Muscle layer of duodenum (tissue), 2 donors: ENCODE measurements at regions not wholly inside any gene's neighbourhood (a gene's known extent, or its start where the extent isn't known, plus 50 kb on each side); places are given as distances from the start of the nearest gene placed in this dataset.
"Not testable (repeated sequence)": the region's sequence is repeated elsewhere in the genome, so short reads cannot be mapped to it uniquely, and the experiment has no call there.

ENCODE experiments used
- H3K27ac ChIP-seq: one replicate; pipeline ENCODE4 v1.7.0; 2013; ENCODE audit warnings: mild to moderate bottlenecking, low read length
- H3K27me3 ChIP-seq: one replicate; pipeline ENCODE4 v1.7.0; 2013; ENCODE audit warnings: low read depth, mild to moderate bottlenecking, control low read depth, low read length
- H3K36me3 ChIP-seq, 2 donors: one replicate each; pipeline ENCODE4 v1.7.0; 2013; ENCODE audit warnings: low read length in 2 of 2, control low read depth in 1 of 2, mild to moderate bottlenecking in 1 of 2; ENCODE audit not compliant: insufficient read depth in 2 of 2, control insufficient read depth in 1 of 2
- H3K4me1 ChIP-seq, 2 donors: one replicate each; pipeline ENCODE4 v1.7.0; 2013; ENCODE audit warnings: low read length in 2 of 2, mild to moderate bottlenecking in 2 of 2, control low read depth in 1 of 2, moderate library complexity in 1 of 2; ENCODE audit not compliant: insufficient read depth in 2 of 2, control insufficient read depth in 1 of 2
- H3K4me3 ChIP-seq, 2 donors: one replicate each; pipeline ENCODE4 v1.7.0; 2013; ENCODE audit warnings: low read length in 2 of 2, low read depth in 1 of 2, mild to moderate bottlenecking in 1 of 2
- H3K9me3 ChIP-seq, 2 donors: one replicate each; pipeline ENCODE4 v1.7.0; 2013; ENCODE audit warnings: low read length in 2 of 2, control low read depth in 1 of 2, mild to moderate bottlenecking in 1 of 2; ENCODE audit not compliant: control insufficient read depth in 1 of 2
- donor health status: healthy.

GRCh38 chr13:79187917-79188690 lies 218.0 kb downstream of the RBM26 start:
- H3K36me3 ChIP-seq, result no peaks in the 10 kb centered on the region
- no peak overlapping the region for H3K27ac ChIP-seq
- no peaks in the 10 kb centered on the region for H3K27me3 ChIP-seq
- H3K4me3 ChIP-seq, result no peak overlapping the region
- H3K4me1 ChIP-seq, result no peaks in the 10 kb centered on the region
- no peaks in the 10 kb centered on the region for H3K9me3 ChIP-seq

DNA sequence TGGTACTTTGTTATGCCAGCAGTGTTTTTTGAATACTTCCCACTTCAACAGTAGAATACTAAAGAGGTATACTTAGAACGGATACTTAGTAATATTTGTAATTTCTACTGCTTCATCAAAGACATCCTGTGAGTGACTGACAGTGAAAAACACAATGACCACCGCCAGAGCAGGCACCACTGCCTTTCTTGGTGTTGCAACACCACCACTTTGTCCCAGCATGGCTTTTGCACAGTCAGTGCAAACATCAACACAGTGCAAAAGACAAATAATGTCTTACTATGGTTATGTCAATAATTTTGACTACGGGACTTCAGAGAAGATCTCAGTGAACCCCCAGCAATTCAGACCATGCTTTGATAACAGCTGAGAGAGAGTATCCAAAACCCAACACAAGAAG lies 220.5 kb downstream of the RBM26 start:
- no peak overlapping the region for H3K4me3 ChIP-seq
- no peaks in the 10 kb centered on the region for H3K27me3 ChIP-seq
- no peaks in the 10 kb centered on the region for H3K36me3 ChIP-seq
- no peak overlapping the region for H3K27ac ChIP-seq
- no peaks in the 10 kb centered on the region for H3K4me1 ChIP-seq
- no peaks in the 10 kb centered on the region for H3K9me3 ChIP-seq

GRCh38 chr13:79183231-79183630 lies 222.8 kb downstream of the RBM26 start:
- Histone ChIP-seq H3K27me3 (no peaks in the 10 kb centered on the region), H3K36me3 (no peaks in the 10 kb centered on the region), H3K4me1 (no peaks in the 10 kb centered on the region), H3K4me3 (no peak overlapping the region), H3K27ac (no peak overlapping the region), H3K9me3 (no peaks in the 10 kb centered on the region)

GRCh38 chr13:79173691-79174090 lies 232.4 kb downstream of the RBM26 start:
- not testable (repeated sequence) for H3K36me3 ChIP-seq, H3K4me1 ChIP-seq, H3K4me3 ChIP-seq, H3K27ac ChIP-seq, H3K27me3 ChIP-seq, H3K9me3 ChIP-seq

GRCh38 chr13:79172924-79173323 lies 233.1 kb downstream of the RBM26 start:
- not testable (repeated sequence) for H3K4me3 ChIP-seq, H3K36me3 ChIP-seq, H3K4me1 ChIP-seq, H3K27ac ChIP-seq, H3K9me3 ChIP-seq, H3K27me3 ChIP-seq

GRCh38 chr13:79171141-79172061 lies 234.7 kb downstream of the RBM26 start:
- H3K4me3 ChIP-seq, result no peak overlapping the region
- H3K4me1 ChIP-seq, result no peaks in the 10 kb centered on the region
- H3K27ac ChIP-seq, result no peak overlapping the region
- H3K36me3 ChIP-seq, result no peaks in the 10 kb centered on the region
- peaks cover 3 to 4% of the 10 kb centered on the region in 2 donors for H3K9me3 ChIP-seq
- H3K27me3 ChIP-seq, result no peaks in the 10 kb centered on the region

GRCh38 chr13:79160818-79161217 lies 245.2 kb downstream of the RBM26 start:
- Histone ChIP-seq H3K4me3 (no peak overlapping the region), H3K4me1 (no peaks in the 10 kb centered on the region), H3K27ac (no peak overlapping the region), H3K36me3 (no peaks in the 10 kb centered on the region), H3K9me3 (no peaks in the 10 kb centered on the region), H3K27me3 (no peaks in the 10 kb centered on the region)

- Histone ChIP-seq H3K4me1 (no peaks in the 10 kb centered on the region), H3K36me3 (no peaks in the 10 kb centered on the region), H3K27me3 (no peaks in the 10 kb centered on the region), H3K27ac (no peak overlapping the region), H3K9me3 (no peaks in the 10 kb centered on the region), H3K4me3 (no peak overlapping the region)
Measured at GRCh38 chr13:79155883-79156282, 250.2 kb downstream of the RBM26 start.

- H3K36me3 ChIP-seq, result no peaks in the 10 kb centered on the region
- H3K9me3 ChIP-seq, result no peaks in the 10 kb centered on the region
- no peaks in the 10 kb centered on the region for H3K4me1 ChIP-seq
- no peaks in the 10 kb centered on the region for H3K27me3 ChIP-seq
- H3K27ac ChIP-seq, result no peak overlapping the region
- H3K4me3 ChIP-seq, result no peak overlapping the region
Measured at GRCh38 chr13:79149210-79149609, 256.8 kb downstream of the RBM26 start.

GRCh38 chr13:79141082-79141481 lies 265.0 kb downstream of the RBM26 start:
- no peak overlapping the region for H3K4me3 ChIP-seq
- H3K4me1 ChIP-seq, result no peaks in the 10 kb centered on the region
- no peaks in the 10 kb centered on the region for H3K36me3 ChIP-seq
- H3K9me3 ChIP-seq, result no peaks in the 10 kb centered on the region
- no peaks in the 10 kb centered on the region for H3K27me3 ChIP-seq
- H3K27ac ChIP-seq, result no peak overlapping the region

DNA sequence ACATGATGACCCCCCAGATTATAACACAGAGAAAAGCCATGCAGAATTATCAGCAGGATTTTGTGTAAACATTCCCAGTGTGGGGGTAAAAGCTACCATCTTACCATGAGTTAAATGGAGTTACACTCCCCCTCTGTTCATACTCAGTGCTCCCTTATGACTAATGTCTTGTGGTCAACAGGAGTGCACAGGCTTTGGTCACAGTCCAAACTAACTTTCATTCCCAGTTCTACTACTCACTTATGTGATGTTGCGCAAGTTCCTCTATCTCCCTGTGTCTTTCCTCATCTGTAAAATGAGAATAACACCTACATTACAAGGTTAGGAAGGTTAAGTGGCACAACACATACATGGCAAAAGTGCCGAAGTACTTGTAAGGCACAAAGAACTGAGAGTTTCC lies 277.9 kb downstream of the RBM26 start:
- H3K4me1 ChIP-seq, result no peaks in the 10 kb centered on the region
- no peak overlapping the region for H3K4me3 ChIP-seq
- no peaks in the 10 kb centered on the region for H3K36me3 ChIP-seq
- no peaks in the 10 kb centered on the region for H3K27me3 ChIP-seq
- H3K9me3 ChIP-seq, result peaks cover 0 to 3% of the 10 kb centered on the region in 2 donors
- H3K27ac ChIP-seq, result no peak overlapping the region
